NCI-H1417 treated with DMSO at 0.1 percent for 48 hours (cell line): ENCODE measurements at regions not wholly inside any gene's neighbourhood (a gene's known extent, or its start where the extent isn't known, plus 50 kb on each side); places are given as distances from the start of the nearest gene placed in this dataset.
"Not testable (repeated sequence)": the region's sequence is repeated elsewhere in the genome, so short reads cannot be mapped to it uniquely, and the experiment has no call there.

ENCODE experiments used
- DNase-seq: peaks from one replicate; lab custom pipeline; 2025; lab: John Stamatoyannopoulos, UW

GRCh38 chr6:91075244-91075976 lies 488.5 kb upstream of the MAP3K7 start:
- DNase-seq, result no peak

- DNase-seq, result no peak
These were observed 476.5 kb upstream of the MAP3K7 start for GRCh38 chr6:91063362-91063761.

- DNase-seq, result no peak
These were observed 470.8 kb upstream of the MAP3K7 start for GRCh38 chr6:91057689-91058088.

GRCh38 chr6:91055959-91056358 lies 469.1 kb upstream of the MAP3K7 start:
- no peak for DNase-seq

GRCh38 chr6:91052473-91053450 lies 465.9 kb upstream of the MAP3K7 start:
- DNase-seq, result not testable (repeated sequence)

DNA sequence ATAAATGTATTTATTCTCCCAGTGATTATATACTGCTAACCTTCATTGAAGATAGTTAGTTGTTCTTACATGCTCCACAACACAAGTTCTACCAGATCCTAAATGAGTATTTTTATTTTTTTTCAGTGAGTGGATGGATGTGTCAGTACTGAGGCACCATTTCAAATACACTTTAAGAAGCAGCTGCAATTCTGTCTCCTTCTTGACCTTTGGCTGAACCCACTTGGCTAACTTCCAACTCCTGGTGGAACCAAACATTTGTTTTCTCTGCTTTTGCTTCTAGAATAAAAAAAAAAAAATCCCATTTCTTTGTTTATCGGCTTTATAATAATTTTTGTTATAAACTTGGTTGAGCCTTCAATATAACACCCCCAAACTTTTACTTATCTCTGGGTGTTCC lies 458.3 kb upstream of the MAP3K7 start:
- no peak for DNase-seq

GRCh38 chr6:91043751-91044150 lies 456.9 kb upstream of the MAP3K7 start:
- DNase-seq, result no peak

DNA sequence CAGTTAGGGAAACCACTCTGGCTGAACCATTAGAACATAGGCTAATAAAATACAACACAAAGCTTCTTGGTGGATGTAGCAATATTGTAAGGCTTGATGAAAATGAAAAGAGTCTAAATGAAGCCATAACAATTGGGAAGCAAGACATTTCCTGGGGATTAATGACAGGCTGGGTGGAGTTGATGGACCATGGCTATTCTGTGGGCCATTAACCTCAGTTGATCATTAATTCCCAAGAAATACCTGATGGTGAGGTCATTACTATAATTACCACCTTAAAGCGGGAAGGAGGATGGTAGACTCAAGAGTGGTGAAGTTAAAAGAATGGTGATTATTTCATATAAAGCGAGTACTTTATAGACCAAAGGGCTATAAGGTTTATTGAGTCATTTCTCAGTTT lies 455.8 kb upstream of the MAP3K7 start:
- no peak for DNase-seq

- DNase-seq, result no peak
These were observed 447.1 kb upstream of the MAP3K7 start for GRCh38 chr6:91033964-91034363.

- DNase-seq, result no peak
These were observed 444.7 kb upstream of the MAP3K7 start for GRCh38 chr6:91031581-91031980.

DNA sequence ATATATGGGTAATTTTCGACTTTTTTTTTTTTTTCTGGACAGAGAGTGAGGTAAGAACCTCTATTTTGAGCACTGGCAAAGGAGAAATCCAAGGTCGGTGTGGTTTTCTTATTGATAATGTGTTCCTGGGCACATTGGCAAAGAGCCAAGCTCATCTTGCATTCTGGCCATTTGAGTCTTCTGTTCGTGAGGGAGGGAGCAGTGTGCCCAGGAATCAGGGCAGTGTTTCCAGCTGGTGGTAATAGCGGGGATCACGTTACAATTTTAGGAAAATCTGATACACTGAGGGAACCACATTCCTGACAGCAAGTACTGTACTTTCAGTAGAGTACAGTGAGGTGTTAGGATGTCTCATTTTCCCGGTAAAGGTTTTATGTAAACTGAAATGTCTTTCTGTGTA lies 442.3 kb upstream of the MAP3K7 start:
- DNase-seq, result no peak

DNA sequence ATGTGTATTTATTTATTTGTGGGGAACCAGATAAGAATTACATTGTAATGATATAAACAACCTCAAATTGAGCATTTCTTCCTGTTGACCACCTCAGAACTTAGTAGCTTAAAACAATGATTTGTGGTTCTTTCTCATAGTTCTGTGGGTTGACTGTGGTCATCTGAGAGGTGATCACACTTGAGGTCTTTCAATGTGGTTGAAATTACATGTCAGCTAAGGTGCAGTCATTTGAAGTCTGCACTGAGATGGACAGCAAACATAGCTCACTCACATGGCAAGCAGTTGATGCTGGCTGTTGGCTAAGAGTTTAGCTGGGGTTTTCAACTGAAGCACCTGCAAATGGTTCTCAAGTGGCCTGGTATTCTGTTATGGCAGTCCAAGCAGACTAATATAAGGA lies 436.7 kb upstream of the MAP3K7 start:
- DNase-seq, result no peak

- DNase-seq, result no peak
These were observed 433.9 kb upstream of the MAP3K7 start for GRCh38 chr6:91020744-91021143.

DNA sequence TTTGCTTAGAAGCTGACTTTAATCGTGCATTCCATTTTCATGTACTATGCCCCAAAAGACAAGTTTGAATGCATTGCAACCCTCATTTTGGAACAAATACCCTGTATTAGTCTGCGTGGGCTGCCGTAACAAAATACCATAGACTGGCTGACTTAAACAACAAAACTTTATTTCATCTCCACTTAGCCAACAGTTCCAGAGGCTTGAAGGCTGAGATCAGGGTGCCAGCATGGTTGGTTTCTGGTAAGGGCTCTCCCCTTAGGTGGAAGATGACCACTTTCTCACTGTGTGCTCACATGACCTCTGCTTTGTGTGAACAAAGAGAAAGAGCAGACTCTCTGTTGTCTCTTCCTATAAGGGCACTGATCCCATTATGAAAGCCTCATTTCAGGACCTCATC lies 431.7 kb upstream of the MAP3K7 start:
- no peak for DNase-seq

DNA sequence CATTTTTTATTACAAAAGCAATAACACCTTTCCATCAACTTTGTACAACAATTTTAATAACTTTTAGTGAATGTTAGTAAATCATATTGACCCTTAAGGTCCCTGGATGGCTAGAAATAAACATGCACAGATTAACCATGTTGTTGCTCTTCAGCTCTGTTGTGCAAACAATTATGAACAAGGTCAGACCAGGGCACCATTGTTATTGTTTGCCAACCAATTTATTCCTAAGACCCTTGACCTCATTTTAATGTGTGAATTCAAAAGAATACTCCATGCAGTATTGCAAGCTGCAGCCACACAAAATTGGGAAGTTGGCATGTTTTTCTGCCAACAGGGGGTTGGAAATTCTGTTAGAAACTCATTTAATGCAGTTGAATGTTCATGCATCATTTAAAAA lies 426.6 kb upstream of the MAP3K7 start:
- DNase-seq, result no peak

DNA sequence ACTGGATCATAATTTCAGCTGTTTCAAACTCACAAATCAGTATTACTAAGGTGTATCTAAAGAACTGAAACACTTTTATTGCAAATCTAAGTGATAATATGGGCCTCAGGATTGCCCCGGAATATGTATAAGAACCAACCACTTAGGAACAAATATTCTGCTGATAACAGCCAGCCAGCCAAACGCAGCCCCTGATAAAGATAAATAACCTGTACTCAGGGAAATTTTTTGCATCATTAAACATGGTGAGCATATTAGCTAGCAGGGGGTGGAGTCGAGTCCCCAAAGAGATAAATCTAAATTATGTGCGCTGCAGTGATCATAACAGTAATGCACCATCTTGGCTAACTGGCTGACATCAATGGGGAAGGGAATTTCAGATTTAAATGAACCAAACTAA lies 410.2 kb upstream of the MAP3K7 start:
- DNase-seq, result peak; percentile 47

GRCh38 chr6:90993770-90994169 lies 406.9 kb upstream of the MAP3K7 start:
- DNase-seq, result no peak

DNA sequence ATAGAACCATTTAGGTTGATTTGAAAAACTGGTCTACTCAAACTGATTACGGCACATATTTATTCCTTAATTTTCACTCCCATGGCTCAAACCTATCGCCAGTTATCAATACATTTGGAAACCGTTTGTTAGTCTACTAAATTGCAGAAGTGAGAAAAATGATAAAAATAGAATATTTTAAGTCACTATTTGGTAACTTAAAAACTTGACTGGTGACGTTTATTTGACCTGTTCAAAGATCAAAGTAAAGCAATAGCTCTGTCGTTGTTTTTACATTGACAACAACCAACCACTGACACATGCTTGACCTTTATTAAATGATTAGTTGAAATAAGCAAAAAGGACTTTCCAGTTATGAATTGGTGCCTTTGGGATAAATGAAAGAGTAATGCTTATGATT lies 402.9 kb upstream of the MAP3K7 start:
- DNase-seq, result no peak

DNA sequence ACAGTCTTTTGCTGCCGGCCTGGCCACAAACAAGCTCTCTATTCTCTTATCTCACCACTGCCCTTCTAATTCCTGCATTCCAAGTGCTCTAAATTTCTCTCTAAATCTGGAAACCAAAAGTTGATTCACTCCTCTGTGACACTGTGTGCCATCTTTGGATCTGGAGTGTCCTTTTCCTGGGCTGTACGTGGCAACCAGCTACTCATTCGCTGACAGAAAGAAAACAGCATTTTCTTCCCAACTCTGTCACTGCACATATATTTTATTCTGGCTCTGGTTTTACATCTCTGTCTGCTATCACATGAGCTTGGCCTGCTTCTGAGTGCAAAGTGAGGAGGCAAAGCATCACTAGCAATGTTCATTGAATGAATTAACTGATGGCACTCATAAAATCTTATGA lies 397.2 kb upstream of the MAP3K7 start:
- no peak for DNase-seq

GRCh38 chr6:90983462-90983861 lies 396.6 kb upstream of the MAP3K7 start:
- no peak for DNase-seq

GRCh38 chr6:90982581-90982980 lies 395.7 kb upstream of the MAP3K7 start:
- DNase-seq, result no peak

DNA sequence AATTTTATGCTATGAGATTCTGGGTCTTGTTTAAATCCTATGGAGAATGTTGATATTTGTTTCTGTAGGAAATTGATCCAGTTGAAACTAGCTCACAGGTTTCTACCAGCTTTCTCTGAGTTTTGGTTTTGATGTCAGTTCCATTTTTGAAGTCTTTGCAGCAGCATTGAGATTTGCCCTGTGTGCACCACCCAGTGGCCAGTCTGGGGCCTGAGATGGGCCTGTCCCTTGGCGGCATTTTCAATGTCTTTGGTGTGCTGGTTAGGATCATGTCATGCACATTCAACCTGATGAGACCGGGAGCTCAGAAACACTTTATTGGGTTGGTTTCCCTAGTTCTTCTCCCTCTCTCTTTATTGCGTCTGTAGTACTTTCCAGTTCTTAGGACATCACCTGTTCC lies 395.2 kb upstream of the MAP3K7 start:
- no peak for DNase-seq

GRCh38 chr6:90978046-90978445 lies 391.2 kb upstream of the MAP3K7 start:
- DNase-seq, result no peak
